H1 (cell line): ENCODE measurements at regions not wholly inside any gene's neighbourhood (a gene's known extent, or its start where the extent isn't known, plus 50 kb on each side); places are given as distances from the start of the nearest gene placed in this dataset.
"Not testable (repeated sequence)": the region's sequence is repeated elsewhere in the genome, so short reads cannot be mapped to it uniquely, and the experiment has no call there.

Experiments used
- CTCF ChIA-PET: fragments of 300-600 bp; sonication (Branson Sonifier 250); formaldehyde crosslinking; loops from one replicate; lab custom pipeline; 2021; ENCODE audit not compliant: partially characterized antibody; lab: Charles Lee
- POLR2A ChIA-PET: fragments of 300-600 bp; sonication (Branson Sonifier 250); formaldehyde crosslinking; loops from one replicate; lab custom pipeline; 2021; ENCODE audit warnings: inconsistent platforms; ENCODE audit not compliant: partially characterized antibody; lab: Charles Lee
- DNase-seq, 2 experiments: peaks; one replicate each; pipeline versions ENCODE4 v3.0.0 to v3.0.0-alpha.2; 2010 to 2022; ENCODE audit warnings: low spot score in 2 of 2, low read depth in 1 of 2, mixed read lengths in 1 of 2
- FAIRE-seq: peaks from 2 replicates; lab custom pipeline; 2011; peaks lifted over from hg19 to GRCh38; lab: Jason Lieb, UNC
- H2AFZ ChIP-seq: 2 replicates; pipeline ENCODE4 v1.8.1; 2012; ENCODE audit warnings: low read length, inconsistent platforms
- H2AK5ac ChIP-seq: 2 replicates; pipeline ENCODE4 v1.6.1; 2013; ENCODE audit warnings: low read depth, low read length
- H2BK120ac ChIP-seq: replicated peaks from 2 replicates; pipeline ENCODE3; 2013; ENCODE audit warnings: low read depth, low read length, inconsistent platforms
- H2BK12ac ChIP-seq: 2 replicates; pipeline ENCODE4 v1.6.1; 2013; ENCODE audit warnings: low read depth, low read length
- H2BK15ac ChIP-seq: 2 replicates; pipeline ENCODE4 v1.6.1; 2013; ENCODE audit warnings: low read length
- H2BK20ac ChIP-seq: 2 replicates; pipeline ENCODE4 v1.6.1; 2013; ENCODE audit warnings: low read length
- H2BK5ac ChIP-seq: 2 replicates; pipeline ENCODE4 v1.6.1; 2013; ENCODE audit warnings: low read depth, low read length
- H3K14ac ChIP-seq: 2 replicates; pipeline ENCODE4 v1.6.1; 2013; ENCODE audit warnings: inconsistent platforms; ENCODE audit not compliant: insufficient read length
- H3K18ac ChIP-seq: 2 replicates; pipeline ENCODE4 v1.6.1; 2013; ENCODE audit warnings: low read length; ENCODE audit errors: extremely low read depth
- H3K23ac ChIP-seq: 2 replicates; pipeline ENCODE4 v1.6.1; 2013; ENCODE audit warnings: inconsistent platforms; ENCODE audit not compliant: insufficient read length
- H3K23me2 ChIP-seq: 2 replicates; pipeline ENCODE4 v1.6.1; 2013; ENCODE audit warnings: low read depth, low read length
- H3K27ac ChIP-seq: 2 replicates; pipeline ENCODE4 v1.6.1; 2011; ENCODE audit warnings: low read depth, low read length, inconsistent platforms
- H3K27me3 ChIP-seq, 4 experiments: replicated peaks in 1 of 4; 1 replicate in 1 of 4; 2 replicates in 3 of 4; pipeline versions ENCODE4 v1.6.1 to v1.8.1; 2011 to 2013; ENCODE audit warnings: low read length in 3 of 4, mild to moderate bottlenecking in 3 of 4, inconsistent platforms in 2 of 4, mixed read lengths in 2 of 4, moderate library complexity in 1 of 4; ENCODE audit not compliant: control insufficient read depth in 3 of 4, insufficient read depth in 3 of 4; ENCODE audit errors: extremely low read depth in 1 of 4
- H3K36me3 ChIP-seq, 4 experiments: 2 replicates each; pipeline versions ENCODE4 v1.6.1 to v1.8.1; 2011 to 2013; ENCODE audit warnings: mild to moderate bottlenecking in 4 of 4, low read length in 3 of 4, moderate library complexity in 2 of 4, control low read depth in 1 of 4, inconsistent platforms in 1 of 4; ENCODE audit not compliant: insufficient read depth in 4 of 4, control insufficient read depth in 2 of 4
- H3K4ac ChIP-seq: replicated peaks from 2 replicates; pipeline ENCODE3; 2013; ENCODE audit warnings: low read length, low read depth, mixed read lengths, inconsistent platforms; ENCODE audit not compliant: insufficient read length
- H3K4me1 ChIP-seq, 4 experiments: replicated peaks in 1 of 4; 1 replicate in 1 of 4; 2 replicates in 3 of 4; pipeline versions ENCODE4 v1.6.1 to v1.8.1; 2011 to 2013; ENCODE audit warnings: low read length in 3 of 4, inconsistent platforms in 2 of 4, mixed read lengths in 1 of 4; ENCODE audit not compliant: insufficient read depth in 4 of 4, control insufficient read depth in 3 of 4
- H3K4me2 ChIP-seq, 2 experiments: 2 replicates each; pipeline versions ENCODE4 v1.6.1 to v1.8.1; 2011 to 2013; ENCODE audit warnings: low read depth in 2 of 2, low read length in 2 of 2, control low read depth in 1 of 2, inconsistent platforms in 1 of 2, mild to moderate bottlenecking in 1 of 2; ENCODE audit not compliant: insufficient read depth in 1 of 2
- H3K4me3 ChIP-seq, 4 experiments: fragments of 200-600, 300-600 bp in 1 of 4; sonication (generic), shearing (Covaris generic), sonication (Bioruptor Twin) in 1 of 4; 2 replicates each; pipeline versions ENCODE4 v1.5.1 to v1.8.1; 2011 to 2016; ENCODE audit warnings: low read length in 4 of 4, low read depth in 3 of 4, control low read depth in 2 of 4, inconsistent platforms in 2 of 4, mild to moderate bottlenecking in 2 of 4, mixed read lengths in 1 of 4, moderate library complexity in 1 of 4; ENCODE audit not compliant: insufficient read depth in 2 of 4; ENCODE audit errors: extremely low read depth in 1 of 4
- H3K56ac ChIP-seq: replicated peaks from 2 replicates; pipeline ENCODE3; 2013; ENCODE audit warnings: low read depth, mild to moderate bottlenecking, mixed read lengths, low read length, inconsistent platforms; ENCODE audit not compliant: insufficient read length
- H3K79me1 ChIP-seq: 2 replicates; pipeline ENCODE4 v1.6.1; 2013; ENCODE audit warnings: low read depth, low read length, control low read depth
- H3K79me2 ChIP-seq, 2 experiments: 2 replicates each; pipeline versions ENCODE4 v1.6.1 to v1.8.1; 2012 to 2013; ENCODE audit warnings: low read length in 2 of 2, mild to moderate bottlenecking in 2 of 2, inconsistent platforms in 1 of 2; ENCODE audit not compliant: insufficient read depth in 2 of 2, control insufficient read depth in 1 of 2
- H3K9ac ChIP-seq, 4 experiments: replicated peaks in 1 of 4; 1 replicate in 1 of 4; 2 replicates in 3 of 4; pipeline versions ENCODE4 v1.6.1 to v1.8.1; 2011 to 2013; ENCODE audit warnings: low read depth in 3 of 4, low read length in 3 of 4, control low read depth in 2 of 4, mild to moderate bottlenecking in 2 of 4, moderate library complexity in 2 of 4, inconsistent platforms in 1 of 4; ENCODE audit errors: extremely low read depth in 1 of 4
- H3K9me3 ChIP-seq, 2 experiments: 2 replicates each; pipeline versions ENCODE4 v1.6.1 to v1.8.1; 2012 to 2013; ENCODE audit warnings: mild to moderate bottlenecking in 2 of 2, moderate library complexity in 2 of 2, control low read depth in 1 of 2, inconsistent platforms in 1 of 2, low read depth in 1 of 2, low read length in 1 of 2, mixed read lengths in 1 of 2; ENCODE audit not compliant: insufficient read depth in 2 of 2
- H4K20me1 ChIP-seq, 2 experiments: replicated peaks in 1 of 2; 2 replicates each; pipeline versions ENCODE3 to v1.8.1; 2011 to 2013; ENCODE audit warnings: inconsistent platforms in 2 of 2, low read length in 2 of 2, mild to moderate bottlenecking in 1 of 2; ENCODE audit not compliant: insufficient read depth in 2 of 2, control insufficient read depth in 1 of 2
- H4K5ac ChIP-seq: 2 replicates; pipeline ENCODE4 v1.6.1; 2013; ENCODE audit warnings: low read length, low read depth, mixed read lengths, inconsistent platforms; ENCODE audit not compliant: insufficient read length
- H4K8ac ChIP-seq: 2 replicates; pipeline ENCODE4 v1.8.0; 2013; ENCODE audit warnings: mild to moderate bottlenecking, moderate library complexity, low read length, inconsistent platforms; ENCODE audit not compliant: insufficient read depth; ENCODE audit errors: extremely low read depth
- H4K91ac ChIP-seq: replicated peaks from 2 replicates; pipeline ENCODE3; 2013; ENCODE audit warnings: low read length, mixed read lengths, inconsistent platforms; ENCODE audit not compliant: insufficient read length
- CEBPB ChIP-seq: IDR thresholded peaks from 2 replicates; pipeline ENCODE4 v1.6.1; 2012; ENCODE audit warnings: low read depth, low read length
- E2F6 ChIP-seq: IDR thresholded peaks from 2 replicates; pipeline ENCODE4 v1.6.1; 2012; ENCODE audit warnings: inconsistent platforms
- FOSL1 ChIP-seq: IDR thresholded peaks from 2 replicates; pipeline ENCODE4 v1.6.1; 2011; ENCODE audit warnings: mild to moderate bottlenecking, low read depth, low read length, moderate library complexity; ENCODE audit not compliant: insufficient read depth
- POU5F1 ChIP-seq: IDR thresholded peaks from 2 replicates; pipeline ENCODE4 v1.6.1; 2011; ENCODE audit warnings: low read depth, mild to moderate bottlenecking, low read length, moderate library complexity
- WGBS, 2 experiments: shearing (Covaris generic) in 1 of 2; methylation state at CpG; one replicate each; pipeline versions ENCODE4 v1.1.6 to v1.1.7; 2013 to 2015; ENCODE audit warnings: low lambda C conversion rate in 2 of 2, mixed read lengths in 2 of 2, inconsistent platforms in 1 of 2, low coverage in 1 of 2, missing lambda C conversion rate in 1 of 2; ENCODE audit not compliant: insufficient replicate concordance in 2 of 2, insufficient coverage in 1 of 2, insufficient read length in 1 of 2; ENCODE audit errors: extremely low coverage in 1 of 2, missing lambda C conversion rate in 1 of 2; 5-methylcytosine and 5-hydroxymethylcytosine counted together
- TF ChIP-seq, protein P1 (sequence below): IDR thresholded peaks from 2 replicates; pipeline ENCODE4 v1.6.1; 2012; ENCODE audit warnings: inconsistent platforms

- no peak for TF ChIP-seq POU5F1
- TF ChIP-seq FOSL1: no peak
- no peak for TF ChIP-seq E2F6
- TF ChIP-seq, protein P1, sequence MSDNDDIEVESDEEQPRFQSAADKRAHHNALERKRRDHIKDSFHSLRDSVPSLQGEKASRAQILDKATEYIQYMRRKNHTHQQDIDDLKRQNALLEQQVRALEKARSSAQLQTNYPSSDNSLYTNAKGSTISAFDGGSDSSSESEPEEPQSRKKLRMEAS: no peak
- no peak for TF ChIP-seq CEBPB
- TF ChIP-seq, all 59 proteins: peak for 0
Measured at GRCh38 chr7:113582471-113582870, 336.3 kb downstream of the PPP1R3A start (continued).

DNA sequence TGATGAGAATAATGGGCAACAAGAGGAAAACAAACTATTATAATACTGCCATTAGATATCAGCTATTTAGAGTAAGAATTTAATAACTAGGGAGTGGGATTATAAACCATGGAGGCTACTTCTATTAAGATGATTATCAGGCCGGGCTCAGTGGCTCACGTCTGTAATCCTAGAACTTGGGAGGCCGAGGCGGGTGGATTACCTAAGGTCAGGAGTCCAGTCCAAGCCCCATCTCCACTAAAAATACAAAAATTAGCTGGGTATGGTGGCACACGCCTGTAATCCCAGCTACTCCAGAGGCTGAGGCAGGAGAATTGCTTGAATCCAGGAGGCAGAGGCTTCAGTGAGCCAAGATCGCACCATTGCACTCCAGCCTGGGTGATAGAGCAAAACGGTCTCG, 355.6 kb downstream of the PPP1R3A start:
- CTCF ChIA-PET, FAIRE-seq, H3K9ac ChIP-seq: not testable (repeated sequence)

More for the DNA sequence above, 355.6 kb downstream of the PPP1R3A start:
- H3K4me1 ChIP-seq, H2AK5ac ChIP-seq, H2BK12ac ChIP-seq, H4K91ac ChIP-seq, H3K9me3 ChIP-seq, H2AFZ ChIP-seq, H3K14ac ChIP-seq, H2BK15ac ChIP-seq, H2BK20ac ChIP-seq, POLR2A ChIA-PET, H3K56ac ChIP-seq, H4K5ac ChIP-seq, H3K4ac ChIP-seq, H2BK120ac ChIP-seq, H4K20me1 ChIP-seq, H3K4me2 ChIP-seq, H3K23me2 ChIP-seq, H3K18ac ChIP-seq, H4K8ac ChIP-seq, H3K23ac ChIP-seq, H3K36me3 ChIP-seq, DNase-seq, H3K27me3 ChIP-seq, H3K4me3 ChIP-seq, H3K27ac ChIP-seq, H3K79me2 ChIP-seq, H2BK5ac ChIP-seq, H3K79me1 ChIP-seq: not testable (repeated sequence)
- 91% methylated on average over 8 of the region's 8 CpGs; no CpG with 5 or more reads in 1 of the 2 experiments for WGBS, 2 experiments
